Frontal cortex (tissue), 3 donors: ENCODE measurements at regions not wholly inside any gene's neighbourhood (a gene's known extent, or its start where the extent isn't known, plus 50 kb on each side); places are given as distances from the start of the nearest gene placed in this dataset.

ENCODE experiments used
- DNase-seq, 2 donors: peaks; one replicate each; pipeline ENCODE4 v3.0.0; 2012; ENCODE audit warnings: low spot score in 2 of 2
- FAIRE-seq: peaks from 2 replicates; lab custom pipeline; 2012; peaks lifted over from hg19 to GRCh38; lab: Jason Lieb, UNC
- donor health status: control.
- donor health status: control.
- donor health status: control.

- FAIRE-seq, result no peak
- no peak for DNase-seq
These were observed 269.3 kb downstream of the DMRT2 start for GRCh38 chr9:1319436-1319835.

GRCh38 chr9:1320051-1320557 lies 269.9 kb downstream of the DMRT2 start:
- DNase-seq (no peak), FAIRE-seq (no peak)

GRCh38 chr9:1320607-1321195 lies 270.5 kb downstream of the DMRT2 start:
- FAIRE-seq (no peak), DNase-seq (no peak)

- no peak for FAIRE-seq
- DNase-seq, result no peak
These were observed 277.3 kb downstream of the DMRT2 start for GRCh38 chr9:1327467-1327866.

GRCh38 chr9:1328341-1328740 lies 278.2 kb downstream of the DMRT2 start:
- no peak for DNase-seq
- no peak for FAIRE-seq

- FAIRE-seq (no peak), DNase-seq (no peak)
These were observed 281.4 kb downstream of the DMRT2 start for GRCh38 chr9:1331546-1332038.

GRCh38 chr9:1332156-1332555 lies 282.0 kb downstream of the DMRT2 start:
- FAIRE-seq (no peak), DNase-seq (no peak)

GRCh38 chr9:1335174-1335573 lies 285.0 kb downstream of the DMRT2 start:
- no peak for DNase-seq
- FAIRE-seq, result no peak

GRCh38 chr9:1337169-1337568 lies 287.0 kb downstream of the DMRT2 start:
- DNase-seq (no peak), FAIRE-seq (no peak)

- no peak for DNase-seq
- no peak for FAIRE-seq
These were observed 290.2 kb downstream of the DMRT2 start for GRCh38 chr9:1340390-1340789.

GRCh38 chr9:1353291-1353690 lies 303.1 kb downstream of the DMRT2 start:
- FAIRE-seq (no peak), DNase-seq (no peak)

GRCh38 chr9:1354086-1354485 lies 303.9 kb downstream of the DMRT2 start:
- FAIRE-seq, result no peak
- DNase-seq, result no peak

GRCh38 chr9:1354606-1355005 lies 304.4 kb downstream of the DMRT2 start:
- DNase-seq (no peak), FAIRE-seq (no peak)

- no peak for FAIRE-seq
These were observed 305.5 kb downstream of the DMRT2 start for GRCh38 chr9:1355656-1356055.

GRCh38 chr9:1362845-1363244 lies 312.7 kb downstream of the DMRT2 start:
- DNase-seq (no peak), FAIRE-seq (no peak)

More at GRCh38 chr9:1355656-1356055, 305.5 kb downstream of the DMRT2 start:
- no peak for DNase-seq

- DNase-seq (no peak), FAIRE-seq (no peak)
These were observed 316.1 kb downstream of the DMRT2 start for GRCh38 chr9:1366276-1366675.

- FAIRE-seq (no peak), DNase-seq (no peak)
These were observed 319.1 kb downstream of the DMRT2 start for GRCh38 chr9:1369297-1369696.

- FAIRE-seq (no peak), DNase-seq (no peak)
These were observed 323.3 kb downstream of the DMRT2 start for GRCh38 chr9:1373445-1373844.

GRCh38 chr9:1383899-1384455 lies 333.8 kb downstream of the DMRT2 start:
- FAIRE-seq (no peak), DNase-seq (no peak)

- FAIRE-seq (no peak), DNase-seq (no peak)
These were observed 334.7 kb downstream of the DMRT2 start for GRCh38 chr9:1384816-1385215.

- DNase-seq, result no peak
These were observed 336.3 kb downstream of the DMRT2 start for GRCh38 chr9:1386420-1386819.

GRCh38 chr9:1388216-1388615 lies 338.1 kb downstream of the DMRT2 start:
- no peak for FAIRE-seq
- no peak for DNase-seq

More at GRCh38 chr9:1386420-1386819, 336.3 kb downstream of the DMRT2 start:
- FAIRE-seq, result no peak
